ENCODE measurements at regions not wholly inside any gene's neighbourhood (a gene's known extent, or its start where the extent isn't known, plus 50 kb on each side); places are given as distances from the start of the nearest gene placed in this dataset.

DNA sequence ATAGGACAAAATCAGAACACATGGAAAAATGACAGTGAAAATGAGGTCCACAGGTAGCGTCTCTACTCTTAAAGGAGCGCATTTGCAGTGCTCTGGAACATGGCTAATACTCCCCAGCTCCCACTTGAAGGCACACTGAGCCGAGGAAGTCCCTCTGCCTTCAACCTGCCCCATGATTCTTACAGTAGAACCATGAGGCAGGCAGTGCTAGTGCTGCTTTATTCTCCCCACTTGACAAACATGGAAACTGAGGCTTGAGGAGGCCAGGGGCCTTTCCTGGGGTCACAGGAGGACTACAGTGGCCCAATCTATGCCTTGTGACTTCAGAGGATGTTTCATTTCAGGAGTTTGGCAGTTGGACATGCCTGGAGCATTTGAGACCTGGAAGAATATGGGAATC is 244.1 kb upstream of the MAF start:
- H3K36me3 ChIP-seq: no peaks in the 10 kb centered on the region
- no peaks in the 10 kb centered on the region for H3K27me3 ChIP-seq
- 94 to 100% methylated on average over 3 of the region's 3 CpGs for WGBS, 2 donors
- no peak overlapping the region for H3K27ac ChIP-seq
- H3K4me1 ChIP-seq: peaks cover 0 to 9% (median 4%) of the 10 kb centered on the region in 4 donors
- no peak for DNase-seq (ENCODE audit: low spot score in 2 of 2)
- no peak for TF ChIP-seq EP300 (IDR thresholded peaks at IDR 0.05)
- TF ChIP-seq, protein P1, sequence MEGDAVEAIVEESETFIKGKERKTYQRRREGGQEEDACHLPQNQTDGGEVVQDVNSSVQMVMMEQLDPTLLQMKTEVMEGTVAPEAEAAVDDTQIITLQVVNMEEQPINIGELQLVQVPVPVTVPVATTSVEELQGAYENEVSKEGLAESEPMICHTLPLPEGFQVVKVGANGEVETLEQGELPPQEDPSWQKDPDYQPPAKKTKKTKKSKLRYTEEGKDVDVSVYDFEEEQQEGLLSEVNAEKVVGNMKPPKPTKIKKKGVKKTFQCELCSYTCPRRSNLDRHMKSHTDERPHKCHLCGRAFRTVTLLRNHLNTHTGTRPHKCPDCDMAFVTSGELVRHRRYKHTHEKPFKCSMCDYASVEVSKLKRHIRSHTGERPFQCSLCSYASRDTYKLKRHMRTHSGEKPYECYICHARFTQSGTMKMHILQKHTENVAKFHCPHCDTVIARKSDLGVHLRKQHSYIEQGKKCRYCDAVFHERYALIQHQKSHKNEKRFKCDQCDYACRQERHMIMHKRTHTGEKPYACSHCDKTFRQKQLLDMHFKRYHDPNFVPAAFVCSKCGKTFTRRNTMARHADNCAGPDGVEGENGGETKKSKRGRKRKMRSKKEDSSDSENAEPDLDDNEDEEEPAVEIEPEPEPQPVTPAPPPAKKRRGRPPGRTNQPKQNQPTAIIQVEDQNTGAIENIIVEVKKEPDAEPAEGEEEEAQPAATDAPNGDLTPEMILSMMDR (IDR thresholded peaks at IDR 0.05): no peak
- no peak for TF ChIP-seq POLR2A (IDR thresholded peaks at IDR 0.05)
- no peak overlapping the region for H3K4me3 ChIP-seq
- no peaks in the 10 kb centered on the region for H3K9me3 ChIP-seq

DNA sequence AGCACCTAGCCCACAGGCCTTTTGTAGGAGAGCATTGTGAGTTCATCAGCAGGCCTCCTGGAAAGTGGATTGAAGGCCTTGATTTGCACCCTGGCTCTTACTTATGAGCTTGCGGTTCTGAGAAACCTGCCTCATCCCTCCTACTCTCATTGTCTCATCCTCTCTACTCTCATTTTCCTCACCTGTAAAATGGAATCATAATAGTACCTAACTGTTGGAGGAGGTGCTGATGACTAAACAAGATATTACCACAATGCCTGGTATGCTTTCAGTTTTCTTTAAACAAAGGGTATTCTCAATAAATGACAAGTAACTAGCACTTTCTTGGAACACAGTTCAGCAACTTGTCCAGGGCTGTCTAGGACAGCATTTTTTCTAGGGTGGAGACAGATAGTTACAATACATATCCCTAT is 243.1 kb upstream of the MAF start:
- Histone ChIP-seq H3K27me3 (no peaks in the 10 kb centered on the region), H3K9me3 (no peaks in the 10 kb centered on the region), H3K36me3 (no peaks in the 10 kb centered on the region), H3K4me1 (peaks cover 0 to 18% (median 4%) of the 10 kb centered on the region in 4 donors), H3K4me3 (no peak overlapping the region), H3K27ac (no peak overlapping the region)
- no peak for DNase-seq (ENCODE audit: low spot score in 2 of 2)
- 100% methylated on average over 1 of the region's 1 CpG for WGBS, 2 donors
- TF ChIP-seq, protein P1 (IDR thresholded peaks at IDR 0.05): no peak
- no peak for TF ChIP-seq POLR2A (IDR thresholded peaks at IDR 0.05)
- TF ChIP-seq EP300 (IDR thresholded peaks at IDR 0.05): no peak

DNA sequence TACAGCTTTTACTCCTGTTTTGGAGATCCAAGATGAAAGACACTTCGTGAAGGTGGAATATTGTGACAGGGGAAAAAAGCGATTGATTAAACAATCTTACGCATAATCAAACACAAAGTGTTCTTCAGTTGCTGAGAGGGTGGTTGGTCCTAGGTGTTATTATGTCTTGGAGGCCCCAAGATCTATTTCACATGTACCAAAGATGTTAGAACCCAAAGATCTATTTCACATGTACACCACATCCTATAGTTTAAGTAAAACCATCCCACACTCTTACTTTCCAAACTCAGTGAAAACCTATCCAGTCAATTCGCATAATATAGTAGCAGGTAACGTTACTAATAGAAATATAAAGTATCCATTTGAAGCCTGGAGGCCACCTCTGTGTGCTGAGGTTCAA is 242.6 kb upstream of the MAF start:
- Histone ChIP-seq H3K27me3 (no peaks in the 10 kb centered on the region), H3K36me3 (no peaks in the 10 kb centered on the region), H3K9me3 (no peaks in the 10 kb centered on the region), H3K27ac (no peak overlapping the region), H3K4me1 (peaks cover 0 to 20% (median 4%) of the 10 kb centered on the region in 4 donors), H3K4me3 (no peak overlapping the region)
- no peak for DNase-seq (ENCODE audit: low spot score in 2 of 2)
- WGBS, 2 donors: 94% methylated on average over 5 of the region's 5 CpGs
- TF ChIP-seq, protein P1 (IDR thresholded peaks at IDR 0.05): no peak
- TF ChIP-seq POLR2A (IDR thresholded peaks at IDR 0.05) (no peak), EP300 (IDR thresholded peaks at IDR 0.05) (no peak)

DNA sequence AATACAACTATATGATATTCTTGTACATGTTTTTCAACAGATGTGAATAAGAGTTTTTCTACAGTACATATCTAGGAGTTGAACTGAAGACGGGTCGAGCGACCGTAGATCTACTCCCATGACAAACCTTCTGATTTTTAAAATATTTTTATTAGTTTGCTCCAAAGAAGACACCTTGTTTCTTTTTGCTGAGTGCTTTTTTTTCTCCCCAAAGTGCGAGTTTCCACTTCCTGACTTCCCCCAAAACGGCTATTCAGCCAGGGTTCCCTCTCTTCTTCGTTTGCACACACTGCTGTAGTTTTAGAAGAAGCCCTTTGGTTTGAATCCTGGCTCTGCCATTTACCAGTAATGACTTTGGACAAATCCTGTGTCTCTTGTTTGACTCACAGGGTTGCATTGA is 241.7 kb upstream of the MAF start:
- H3K4me1 ChIP-seq: peaks cover 0 to 20% (median 4%) of the 10 kb centered on the region in 4 donors
- TF ChIP-seq, protein P1 (IDR thresholded peaks at IDR 0.05): no peak
- TF ChIP-seq EP300 (IDR thresholded peaks at IDR 0.05): no peak
- no peak for TF ChIP-seq POLR2A (IDR thresholded peaks at IDR 0.05)
- H3K4me3 ChIP-seq: no peak overlapping the region
- H3K27me3 ChIP-seq: no peaks in the 10 kb centered on the region
- no peak overlapping the region for H3K27ac ChIP-seq
- WGBS, 2 donors: 89 to 92% methylated on average over 7 of the region's 7 CpGs
- DNase-seq (ENCODE audit: low spot score in 2 of 2): no peak
- no peaks in the 10 kb centered on the region for H3K36me3 ChIP-seq
- H3K9me3 ChIP-seq: no peaks in the 10 kb centered on the region

DNA sequence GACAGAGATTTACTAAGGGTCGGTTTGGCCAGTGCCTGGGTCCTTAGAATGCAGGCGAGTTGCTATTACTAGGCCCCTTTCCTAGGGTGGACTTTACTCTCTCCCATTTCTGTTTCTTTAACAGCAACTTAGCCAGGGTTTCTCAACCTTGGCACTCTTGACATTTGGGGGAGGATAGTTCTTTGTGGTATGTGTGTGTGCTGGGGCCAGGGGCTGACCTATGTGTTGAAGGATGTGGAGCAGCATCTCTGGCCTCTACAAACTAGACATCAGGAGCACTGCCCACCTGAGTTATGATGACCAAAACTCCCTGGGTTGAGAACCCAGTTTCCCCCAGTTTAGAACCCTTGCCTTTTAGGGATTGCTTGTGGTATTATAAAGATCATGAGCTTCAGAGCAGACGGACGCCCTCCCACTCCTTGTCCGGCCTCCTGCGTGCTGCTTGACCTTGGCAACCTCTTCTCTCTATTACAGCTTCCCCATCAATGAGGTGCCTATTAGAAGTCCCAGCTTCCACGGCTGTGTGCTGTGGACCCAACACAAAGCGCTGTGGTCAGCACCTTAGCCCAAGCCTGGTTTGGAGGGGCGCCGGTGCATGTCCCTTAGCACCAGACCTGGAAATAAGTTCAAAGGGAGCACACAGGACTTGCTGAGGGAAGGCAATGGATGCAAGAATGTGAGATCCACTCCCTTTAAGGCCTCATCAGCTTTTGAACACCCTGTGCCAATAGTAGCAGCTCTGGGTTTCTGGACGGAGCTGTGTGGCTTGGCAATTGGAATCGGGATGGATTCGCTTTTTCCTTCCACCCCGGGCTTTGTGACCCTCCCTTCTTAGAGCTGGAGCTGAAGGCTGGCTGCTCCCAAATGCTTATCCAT is 239.2 kb upstream of the MAF start:
- Histone ChIP-seq H3K9me3 (no peaks in the 10 kb centered on the region), H3K4me3 (no peak overlapping the region), H3K27ac (no peak overlapping the region), H3K27me3 (no peaks in the 10 kb centered on the region), H3K36me3 (no peaks in the 10 kb centered on the region), H3K4me1 (peaks cover 0 to 20% (median 4%) of the 10 kb centered on the region in 4 donors)
- peak in 1 of 2 donors; percentile 34 for DNase-seq (ENCODE audit: low spot score in 2 of 2)
- TF ChIP-seq POLR2A (IDR thresholded peaks at IDR 0.05): no peak
- no peak for TF ChIP-seq EP300 (IDR thresholded peaks at IDR 0.05)
- TF ChIP-seq, protein P1 (IDR thresholded peaks at IDR 0.05): no peak
- 59 to 61% methylated on average over 14 of the region's 14 CpGs for WGBS, 2 donors
